ENCODE measurements at regions not wholly inside any gene's neighbourhood (a gene's known extent, or its start where the extent isn't known, plus 50 kb on each side); places are given as distances from the start of the nearest gene placed in this dataset.

- Histone ChIP-seq H3K4me3 (ENCODE audit: low read length in 2 of 2) (no peak overlapping the region), H2BK5ac (ENCODE audit: low read length) (peak overlapping the region; percentile 33), H3K4me1 (ENCODE audit: control insufficient read depth in 2 of 2, insufficient read depth in 1 of 2, low read depth in 1 of 2, low read length in 2 of 2) (no peaks in the 10 kb centered on the region), H3K27me3 (ENCODE audit: control insufficient read depth in 3 of 3, insufficient read depth in 3 of 3, low read depth in 1 of 3, low read length in 3 of 3) (no peaks in the 10 kb centered on the region), H3K23ac (ENCODE audit: low read depth, low read length, poor library complexity) (no peak overlapping the region), H2BK12ac (ENCODE audit: low read length) (no peak overlapping the region), H4K8ac (ENCODE audit: low read depth, low read length) (no peak overlapping the region), H4K91ac (ENCODE audit: low read depth, low read length, poor library complexity) (no peak overlapping the region), H2AFZ (ENCODE audit: low read length) (no peak overlapping the region), H2AK5ac (ENCODE audit: low read depth, low read length) (no peak overlapping the region), H3K4ac (ENCODE audit: low read length) (no peak overlapping the region), H2BK15ac (ENCODE audit: low read length) (no peak overlapping the region), H3K27ac (replicated peaks; ENCODE audit: low read length) (no peak overlapping the region), H3K18ac (ENCODE audit: low read length) (no peak overlapping the region), H3K9me3 (replicated peaks in 1 of 2; ENCODE audit: control insufficient read depth in 2 of 2, insufficient read depth in 1 of 2, low read depth in 1 of 2, low read length in 2 of 2) (no peaks in the 10 kb centered on the region), H3K9ac (ENCODE audit: low read depth, low read length, poor library complexity) (no peak overlapping the region), H3K79me1 (ENCODE audit: low read depth, low read length) (no peaks in the 10 kb centered on the region), H3K36me3 (replicated peaks in 1 of 2; ENCODE audit: control insufficient read depth in 2 of 2, insufficient read depth in 2 of 2, low read length in 2 of 2) (no peaks in the 10 kb centered on the region), H3K14ac (ENCODE audit: low read length) (no peak overlapping the region), H2BK120ac (ENCODE audit: low read depth, low read length) (no peak overlapping the region), H3K4me2 (ENCODE audit: insufficient read depth, low read length, poor library complexity, severe bottlenecking) (no peak overlapping the region)
- DNase-seq (ENCODE audit: low spot score) = no peak
- WGBS, 2 donors (ENCODE audit: extremely low coverage in 2 of 2, insufficient read length in 2 of 2, insufficient replicate concordance in 1 of 2) = no CpG with 5 or more reads among the region's 4 CpGs
Measured at GRCh38 chr19:28972058-28972852, 240.7 kb downstream of the UQCRFS1 start.

- Histone ChIP-seq H3K27ac (replicated peaks; ENCODE audit: low read length) (no peak overlapping the region), H3K9me3 (replicated peaks in 1 of 2; ENCODE audit: control insufficient read depth in 2 of 2, insufficient read depth in 1 of 2, low read depth in 1 of 2, low read length in 2 of 2) (no peaks in the 10 kb centered on the region), H3K36me3 (replicated peaks in 1 of 2; ENCODE audit: control insufficient read depth in 2 of 2, insufficient read depth in 2 of 2, low read length in 2 of 2) (no peaks in the 10 kb centered on the region), H3K14ac (ENCODE audit: low read length) (no peak overlapping the region), H2BK15ac (ENCODE audit: low read length) (no peak overlapping the region), H3K4me2 (ENCODE audit: insufficient read depth, low read length, poor library complexity, severe bottlenecking) (no peak overlapping the region), H4K91ac (ENCODE audit: low read depth, low read length, poor library complexity) (no peak overlapping the region), H3K4me3 (ENCODE audit: low read length in 2 of 2) (no peak overlapping the region), H3K23ac (ENCODE audit: low read depth, low read length, poor library complexity) (no peak overlapping the region), H3K18ac (ENCODE audit: low read length) (no peak overlapping the region), H3K9ac (ENCODE audit: low read depth, low read length, poor library complexity) (no peak overlapping the region), H2BK120ac (ENCODE audit: low read depth, low read length) (no peak overlapping the region), H2BK5ac (ENCODE audit: low read length) (no peak overlapping the region), H2AFZ (ENCODE audit: low read length) (no peak overlapping the region), H3K4ac (ENCODE audit: low read length) (no peak overlapping the region), H3K27me3 (ENCODE audit: control insufficient read depth in 3 of 3, insufficient read depth in 3 of 3, low read depth in 1 of 3, low read length in 3 of 3) (no peaks in the 10 kb centered on the region), H2BK12ac (ENCODE audit: low read length) (no peak overlapping the region), H3K79me1 (ENCODE audit: low read depth, low read length) (no peaks in the 10 kb centered on the region), H3K4me1 (ENCODE audit: control insufficient read depth in 2 of 2, insufficient read depth in 1 of 2, low read depth in 1 of 2, low read length in 2 of 2) (peaks cover 0 to 2% of the 10 kb centered on the region in 2 donors), H4K8ac (ENCODE audit: low read depth, low read length) (no peak overlapping the region), H2AK5ac (ENCODE audit: low read depth, low read length) (no peak overlapping the region)
- WGBS, 2 donors (ENCODE audit: extremely low coverage in 2 of 2, insufficient read length in 2 of 2, insufficient replicate concordance in 1 of 2) = no CpG with 5 or more reads among the region's 2 CpGs
- DNase-seq (ENCODE audit: low spot score) = no peak
Measured at GRCh38 chr19:28971513-28971912, 241.4 kb downstream of the UQCRFS1 start.

- Histone ChIP-seq H3K18ac (ENCODE audit: low read length) (no peak overlapping the region), H3K14ac (ENCODE audit: low read length) (no peak overlapping the region), H3K4me1 (ENCODE audit: control insufficient read depth in 2 of 2, insufficient read depth in 1 of 2, low read depth in 1 of 2, low read length in 2 of 2) (peaks cover 0 to 3% of the 10 kb centered on the region in 2 donors), H3K27me3 (ENCODE audit: control insufficient read depth in 3 of 3, insufficient read depth in 3 of 3, low read depth in 1 of 3, low read length in 3 of 3) (no peaks in the 10 kb centered on the region), H3K4me2 (ENCODE audit: insufficient read depth, low read length, poor library complexity, severe bottlenecking) (no peak overlapping the region), H2BK120ac (ENCODE audit: low read depth, low read length) (no peak overlapping the region), H3K9me3 (replicated peaks in 1 of 2; ENCODE audit: control insufficient read depth in 2 of 2, insufficient read depth in 1 of 2, low read depth in 1 of 2, low read length in 2 of 2) (no peaks in the 10 kb centered on the region), H2BK12ac (ENCODE audit: low read length) (no peak overlapping the region), H4K8ac (ENCODE audit: low read depth, low read length) (no peak overlapping the region), H3K36me3 (replicated peaks in 1 of 2; ENCODE audit: control insufficient read depth in 2 of 2, insufficient read depth in 2 of 2, low read length in 2 of 2) (no peaks in the 10 kb centered on the region), H3K79me1 (ENCODE audit: low read depth, low read length) (no peaks in the 10 kb centered on the region), H3K9ac (ENCODE audit: low read depth, low read length, poor library complexity) (no peak overlapping the region), H2BK15ac (ENCODE audit: low read length) (no peak overlapping the region), H3K4me3 (ENCODE audit: low read length in 2 of 2) (no peak overlapping the region), H4K91ac (ENCODE audit: low read depth, low read length, poor library complexity) (no peak overlapping the region), H3K23ac (ENCODE audit: low read depth, low read length, poor library complexity) (no peak overlapping the region), H3K27ac (replicated peaks; ENCODE audit: low read length) (no peak overlapping the region), H2AFZ (ENCODE audit: low read length) (no peak overlapping the region), H2BK5ac (ENCODE audit: low read length) (no peak overlapping the region), H2AK5ac (ENCODE audit: low read depth, low read length) (no peak overlapping the region), H3K4ac (ENCODE audit: low read length) (no peak overlapping the region)
- DNase-seq (ENCODE audit: low spot score) = no peak
- WGBS, 2 donors (ENCODE audit: extremely low coverage in 2 of 2, insufficient read length in 2 of 2, insufficient replicate concordance in 1 of 2) = no CpG with 5 or more reads among the region's 6 CpGs
Measured at GRCh38 chr19:28971049-28971448, 241.9 kb downstream of the UQCRFS1 start.

- Histone ChIP-seq H2BK5ac (ENCODE audit: low read length) (no peak overlapping the region), H2BK12ac (ENCODE audit: low read length) (no peak overlapping the region), H2AFZ (ENCODE audit: low read length) (no peak overlapping the region), H4K8ac (ENCODE audit: low read depth, low read length) (no peak overlapping the region), H3K9ac (ENCODE audit: low read depth, low read length, poor library complexity) (no peak overlapping the region), H3K27me3 (ENCODE audit: control insufficient read depth in 3 of 3, insufficient read depth in 3 of 3, low read depth in 1 of 3, low read length in 3 of 3) (no peaks in the 10 kb centered on the region), H3K27ac (replicated peaks; ENCODE audit: low read length) (no peak overlapping the region), H2AK5ac (ENCODE audit: low read depth, low read length) (no peak overlapping the region), H3K14ac (ENCODE audit: low read length) (no peak overlapping the region), H3K18ac (ENCODE audit: low read length) (no peak overlapping the region), H3K4ac (ENCODE audit: low read length) (no peak overlapping the region), H3K23ac (ENCODE audit: low read depth, low read length, poor library complexity) (no peak overlapping the region), H2BK120ac (ENCODE audit: low read depth, low read length) (no peak overlapping the region), H3K4me3 (ENCODE audit: low read length in 2 of 2) (no peak overlapping the region), H3K9me3 (replicated peaks in 1 of 2; ENCODE audit: control insufficient read depth in 2 of 2, insufficient read depth in 1 of 2, low read depth in 1 of 2, low read length in 2 of 2) (no peaks in the 10 kb centered on the region), H3K4me2 (ENCODE audit: insufficient read depth, low read length, poor library complexity, severe bottlenecking) (no peak overlapping the region), H3K4me1 (ENCODE audit: control insufficient read depth in 2 of 2, insufficient read depth in 1 of 2, low read depth in 1 of 2, low read length in 2 of 2) (peaks cover 0 to 3% of the 10 kb centered on the region in 2 donors), H3K36me3 (replicated peaks in 1 of 2; ENCODE audit: control insufficient read depth in 2 of 2, insufficient read depth in 2 of 2, low read length in 2 of 2) (no peaks in the 10 kb centered on the region), H4K91ac (ENCODE audit: low read depth, low read length, poor library complexity) (no peak overlapping the region), H3K79me1 (ENCODE audit: low read depth, low read length) (no peaks in the 10 kb centered on the region), H2BK15ac (ENCODE audit: low read length) (no peak overlapping the region)
- no peak for DNase-seq (ENCODE audit: low spot score)
- no CpG with 5 or more reads among the region's 2 CpGs for WGBS, 2 donors (ENCODE audit: extremely low coverage in 2 of 2, insufficient read length in 2 of 2, insufficient replicate concordance in 1 of 2)
Measured at GRCh38 chr19:28968721-28969120, 244.2 kb downstream of the UQCRFS1 start.

Data from neuronal stem cell (in vitro differentiated cells).